Endothelial cell (in vitro differentiated cells): ENCODE measurements at regions not wholly inside any gene's neighbourhood (a gene's known extent, or its start where the extent isn't known, plus 50 kb on each side); places are given as distances from the start of the nearest gene placed in this dataset.

Experiments
- DNase-seq: peaks from one replicate; pipeline ENCODE4 v3.0.0; 2021; ENCODE audit warnings: low spot score
- H3K27ac Mint-ChIP-seq: one replicate; pipeline ENCODE4 v1.8.0; 2021; ENCODE audit warnings: mixed read lengths, inconsistent platforms; ENCODE audit not compliant: unreplicated experiment
- H3K27me3 Mint-ChIP-seq: one replicate; pipeline ENCODE4 v1.8.0; 2021; ENCODE audit warnings: mild to moderate bottlenecking, moderate library complexity, mixed read lengths, inconsistent platforms; ENCODE audit not compliant: unreplicated experiment
- H3K36me3 Mint-ChIP-seq: one replicate; pipeline ENCODE4 v1.8.0; 2021; ENCODE audit warnings: mild to moderate bottlenecking, low read depth, mixed read lengths, inconsistent platforms; ENCODE audit not compliant: unreplicated experiment
- H3K4me1 Mint-ChIP-seq: one replicate; pipeline ENCODE4 v1.8.0; 2021; ENCODE audit warnings: mild to moderate bottlenecking, mixed read lengths, inconsistent platforms; ENCODE audit not compliant: unreplicated experiment
- H3K4me3 Mint-ChIP-seq: one replicate; pipeline ENCODE4 v1.8.0; 2021; ENCODE audit warnings: mild to moderate bottlenecking, mixed read lengths, inconsistent platforms; ENCODE audit not compliant: unreplicated experiment
- H3K9me3 Mint-ChIP-seq: one replicate; pipeline ENCODE4 v1.8.0; 2021; ENCODE audit warnings: mixed read lengths, inconsistent platforms; ENCODE audit not compliant: unreplicated experiment
- TF ChIP-seq, protein P1 (sequence below): fragments of 200-600 bp; sonication (generic); IDR thresholded peaks from one replicate; pipeline ENCODE4 v1.5.0; 2021; ENCODE audit warnings: antibody characterized with exemption; ENCODE audit not compliant: unreplicated experiment

DNA sequence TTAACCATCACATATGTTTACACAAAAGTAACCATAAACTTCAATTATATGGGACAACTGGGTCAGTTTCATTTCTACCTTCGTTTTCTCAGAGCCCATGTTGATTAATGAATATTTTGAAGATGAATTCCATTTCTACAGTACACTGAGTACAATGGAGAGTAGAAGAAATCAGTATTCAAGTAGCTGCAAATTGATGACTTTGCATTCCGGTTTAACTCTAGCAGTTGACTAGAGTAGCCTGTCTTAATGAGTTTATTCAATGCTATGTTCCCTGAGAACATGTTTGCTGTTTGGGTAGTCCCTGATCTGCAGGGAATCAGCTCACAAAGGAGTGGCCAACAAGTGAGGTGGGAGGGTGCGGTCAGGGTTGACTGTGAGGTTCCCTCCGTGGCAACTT is 168.3 kb downstream of the TRIML1 start:
- TF ChIP-seq, protein P1, sequence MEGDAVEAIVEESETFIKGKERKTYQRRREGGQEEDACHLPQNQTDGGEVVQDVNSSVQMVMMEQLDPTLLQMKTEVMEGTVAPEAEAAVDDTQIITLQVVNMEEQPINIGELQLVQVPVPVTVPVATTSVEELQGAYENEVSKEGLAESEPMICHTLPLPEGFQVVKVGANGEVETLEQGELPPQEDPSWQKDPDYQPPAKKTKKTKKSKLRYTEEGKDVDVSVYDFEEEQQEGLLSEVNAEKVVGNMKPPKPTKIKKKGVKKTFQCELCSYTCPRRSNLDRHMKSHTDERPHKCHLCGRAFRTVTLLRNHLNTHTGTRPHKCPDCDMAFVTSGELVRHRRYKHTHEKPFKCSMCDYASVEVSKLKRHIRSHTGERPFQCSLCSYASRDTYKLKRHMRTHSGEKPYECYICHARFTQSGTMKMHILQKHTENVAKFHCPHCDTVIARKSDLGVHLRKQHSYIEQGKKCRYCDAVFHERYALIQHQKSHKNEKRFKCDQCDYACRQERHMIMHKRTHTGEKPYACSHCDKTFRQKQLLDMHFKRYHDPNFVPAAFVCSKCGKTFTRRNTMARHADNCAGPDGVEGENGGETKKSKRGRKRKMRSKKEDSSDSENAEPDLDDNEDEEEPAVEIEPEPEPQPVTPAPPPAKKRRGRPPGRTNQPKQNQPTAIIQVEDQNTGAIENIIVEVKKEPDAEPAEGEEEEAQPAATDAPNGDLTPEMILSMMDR = no peak
- H3K27me3 Mint-ChIP-seq = peaks cover 1% of the 10 kb centered on the region
- no peak overlapping the region for H3K27ac Mint-ChIP-seq
- no peak overlapping the region for H3K4me3 Mint-ChIP-seq
- H3K9me3 Mint-ChIP-seq = no peaks in the 10 kb centered on the region
- H3K36me3 Mint-ChIP-seq = no peaks in the 10 kb centered on the region
- DNase-seq = no peak
- no peaks in the 10 kb centered on the region for H3K4me1 Mint-ChIP-seq

DNA sequence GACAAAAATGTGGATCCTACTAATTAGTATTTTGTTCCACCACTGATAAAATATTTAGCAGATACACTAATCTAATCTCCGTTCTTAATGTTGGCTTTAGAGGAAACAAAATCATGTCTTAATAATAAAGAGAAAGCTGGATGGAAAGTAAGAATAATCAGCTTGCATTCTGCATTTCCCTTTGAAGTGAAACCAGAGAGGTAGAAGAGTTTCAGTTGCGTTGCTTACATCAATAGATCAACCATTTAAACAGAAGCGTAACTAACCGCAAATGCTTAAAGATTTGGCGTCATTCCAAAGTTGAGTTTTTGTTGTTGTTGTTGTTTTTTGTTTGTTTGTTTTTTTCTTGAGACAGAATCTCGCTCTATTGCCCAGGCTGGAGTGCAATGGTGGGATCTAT is 168.9 kb downstream of the TRIML1 start:
- Mint-ChIP-seq H3K9me3 (no peaks in the 10 kb centered on the region), H3K4me3 (no peak overlapping the region), H3K27me3 (peaks cover 1% of the 10 kb centered on the region), H3K4me1 (no peaks in the 10 kb centered on the region), H3K27ac (no peak overlapping the region), H3K36me3 (no peaks in the 10 kb centered on the region)
- DNase-seq = no peak
- TF ChIP-seq, protein P1 = no peak

DNA sequence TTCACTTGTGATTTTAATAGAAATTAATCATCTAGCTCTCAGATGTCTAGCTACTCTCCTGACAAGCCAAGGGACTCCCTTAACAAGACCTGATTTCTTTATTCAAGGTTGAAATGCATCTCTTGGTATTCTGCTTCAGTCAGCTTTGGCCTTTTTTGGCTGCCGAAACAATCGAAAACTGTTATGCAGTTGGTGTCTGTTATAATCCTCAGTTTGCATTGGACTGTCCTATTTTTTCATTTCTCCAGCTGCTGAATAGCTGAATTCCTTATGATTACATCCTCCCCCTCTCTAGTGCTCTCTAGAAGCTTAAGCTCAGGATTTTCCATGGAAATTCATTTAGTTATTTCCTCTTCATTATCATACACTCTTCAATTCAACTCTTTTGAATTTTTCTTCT is 177.2 kb downstream of the TRIML1 start:
- no peak overlapping the region for H3K27ac Mint-ChIP-seq
- TF ChIP-seq, protein P1 = no peak
- H3K36me3 Mint-ChIP-seq = no peaks in the 10 kb centered on the region
- DNase-seq = no peak
- H3K4me1 Mint-ChIP-seq = no peaks in the 10 kb centered on the region
- no peaks in the 10 kb centered on the region for H3K9me3 Mint-ChIP-seq
- no peak overlapping the region for H3K4me3 Mint-ChIP-seq
- H3K27me3 Mint-ChIP-seq = peaks cover 4% of the 10 kb centered on the region

DNA sequence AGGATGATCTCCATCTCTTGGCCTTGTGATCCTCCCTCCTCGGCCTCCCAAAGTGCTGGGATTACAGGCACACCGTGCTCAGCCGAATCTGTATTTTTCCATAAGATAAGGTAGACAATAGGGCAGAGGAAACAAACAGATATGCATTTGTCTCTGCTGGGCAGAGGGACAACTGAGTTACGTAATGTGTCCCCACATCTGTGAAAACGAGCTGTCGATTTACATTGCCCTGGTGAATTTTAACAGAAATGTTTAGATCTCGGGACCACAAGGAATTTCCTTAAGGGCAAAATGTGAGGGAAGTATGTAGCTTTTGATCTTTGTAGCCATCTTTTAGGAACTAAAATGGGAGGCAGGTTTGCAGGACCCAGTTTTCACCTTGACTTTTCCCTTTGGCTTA is 189.7 kb downstream of the TRIML1 start:
- TF ChIP-seq, protein P1 = no peak
- H3K4me1 Mint-ChIP-seq = no peaks in the 10 kb centered on the region
- no peak overlapping the region for H3K4me3 Mint-ChIP-seq
- no peaks in the 10 kb centered on the region for H3K36me3 Mint-ChIP-seq
- H3K27ac Mint-ChIP-seq = no peak overlapping the region
- no peaks in the 10 kb centered on the region for H3K27me3 Mint-ChIP-seq
- no peaks in the 10 kb centered on the region for H3K9me3 Mint-ChIP-seq
- no peak for DNase-seq

DNA sequence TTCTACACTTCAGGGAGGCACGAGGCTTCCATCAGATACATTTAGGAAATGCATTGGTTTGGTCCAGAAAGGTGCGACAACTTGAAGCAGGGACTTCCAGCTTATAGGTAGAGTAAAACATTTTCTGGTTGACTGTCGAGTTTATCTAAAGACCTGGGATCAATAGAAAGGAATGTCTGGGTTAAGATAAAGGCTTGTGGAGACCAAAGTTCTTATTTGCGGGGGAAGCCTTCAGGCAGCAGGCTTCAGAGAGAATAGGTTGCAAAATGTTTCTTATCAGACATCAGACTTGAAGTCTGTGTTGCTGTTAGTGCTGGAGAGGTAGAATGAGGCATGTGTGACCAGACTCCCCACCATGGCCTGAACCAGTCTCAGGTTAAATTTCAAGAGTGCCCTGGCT is 190.3 kb downstream of the TRIML1 start:
- DNase-seq = no peak
- Mint-ChIP-seq H3K36me3 (no peaks in the 10 kb centered on the region), H3K27ac (no peak overlapping the region), H3K4me1 (no peaks in the 10 kb centered on the region), H3K9me3 (no peaks in the 10 kb centered on the region), H3K4me3 (no peak overlapping the region), H3K27me3 (no peaks in the 10 kb centered on the region)
- TF ChIP-seq, protein P1 = no peak
